ENCODE measurements at regions not wholly inside any gene's neighbourhood (a gene's known extent, or its start where the extent isn't known, plus 50 kb on each side); places are given as distances from the start of the nearest gene placed in this dataset.

DNA sequence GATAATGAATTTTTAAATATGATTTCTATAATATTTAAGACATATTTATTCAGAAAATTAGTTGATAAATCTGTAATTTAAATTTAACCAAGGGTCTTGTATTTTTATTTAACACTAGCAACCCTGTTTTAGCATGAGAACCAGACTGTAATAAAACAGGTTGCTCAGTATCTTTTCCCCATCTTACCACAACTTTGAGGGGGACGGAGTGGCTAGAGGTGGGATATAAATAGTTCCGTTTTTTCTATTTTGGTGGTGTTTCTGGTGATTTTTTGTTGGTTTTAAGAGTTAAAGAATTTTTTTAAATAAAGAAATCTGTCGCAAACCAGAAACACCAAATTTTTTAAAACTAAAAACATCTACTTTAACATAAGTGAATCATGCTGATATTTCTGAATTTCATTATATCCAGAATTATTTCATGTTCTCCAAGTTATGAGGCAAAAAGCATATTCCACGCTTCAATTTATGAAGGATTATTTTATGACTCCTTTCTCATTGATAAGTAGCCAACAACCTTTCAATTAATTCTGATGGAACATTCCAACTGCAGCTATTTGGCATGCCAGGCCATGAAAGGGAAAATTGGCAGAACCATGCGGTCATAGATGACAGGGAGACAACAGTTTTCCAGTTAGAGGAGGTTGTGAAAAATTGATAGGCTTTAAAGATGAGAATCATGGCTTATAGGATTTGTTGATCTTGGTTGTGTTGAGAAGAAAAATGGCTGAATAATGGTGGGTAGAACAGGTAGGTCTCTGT, 151.9 kb upstream of the CARMIL1 start:
- TF ChIP-seq, protein P1, sequence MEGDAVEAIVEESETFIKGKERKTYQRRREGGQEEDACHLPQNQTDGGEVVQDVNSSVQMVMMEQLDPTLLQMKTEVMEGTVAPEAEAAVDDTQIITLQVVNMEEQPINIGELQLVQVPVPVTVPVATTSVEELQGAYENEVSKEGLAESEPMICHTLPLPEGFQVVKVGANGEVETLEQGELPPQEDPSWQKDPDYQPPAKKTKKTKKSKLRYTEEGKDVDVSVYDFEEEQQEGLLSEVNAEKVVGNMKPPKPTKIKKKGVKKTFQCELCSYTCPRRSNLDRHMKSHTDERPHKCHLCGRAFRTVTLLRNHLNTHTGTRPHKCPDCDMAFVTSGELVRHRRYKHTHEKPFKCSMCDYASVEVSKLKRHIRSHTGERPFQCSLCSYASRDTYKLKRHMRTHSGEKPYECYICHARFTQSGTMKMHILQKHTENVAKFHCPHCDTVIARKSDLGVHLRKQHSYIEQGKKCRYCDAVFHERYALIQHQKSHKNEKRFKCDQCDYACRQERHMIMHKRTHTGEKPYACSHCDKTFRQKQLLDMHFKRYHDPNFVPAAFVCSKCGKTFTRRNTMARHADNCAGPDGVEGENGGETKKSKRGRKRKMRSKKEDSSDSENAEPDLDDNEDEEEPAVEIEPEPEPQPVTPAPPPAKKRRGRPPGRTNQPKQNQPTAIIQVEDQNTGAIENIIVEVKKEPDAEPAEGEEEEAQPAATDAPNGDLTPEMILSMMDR (IDR thresholded peaks at IDR 0.05; ENCODE audit: low read depth, low read length, poor library complexity, severe bottlenecking) = no peak
- TF ChIP-seq EZH2phosphoT487 (IDR thresholded peaks at IDR 0.05; ENCODE audit: borderline replicate concordance, low read length) = no peak

Measured in DOHH2 (cell line).